Sigmoid colon (tissue), 3 donors: ENCODE measurements at regions not wholly inside any gene's neighbourhood (a gene's known extent, or its start where the extent isn't known, plus 50 kb on each side); places are given as distances from the start of the nearest gene placed in this dataset.

Source experiments
- CTCF ChIP-seq, 4 experiments: fragments of 450-650 bp in 3 of 4; fragments of 200-600 bp in 1 of 4; IDR thresholded peaks; one replicate each; pipeline ENCODE4 v1.5.1; 2016 to 2019; ENCODE audit warnings: antibody characterized with exemption in 4 of 4, mild to moderate bottlenecking in 3 of 4, moderate library complexity in 2 of 4
- POLR2A ChIP-seq, 2 donors: fragments of 450-650 bp; IDR thresholded peaks; one replicate each; pipeline ENCODE4 v1.6.1; 2016; ENCODE audit warnings: antibody characterized with exemption in 2 of 2, mild to moderate bottlenecking in 2 of 2, moderate library complexity in 2 of 2

- no peak for TF ChIP-seq CTCF (IDR thresholded peaks at IDR 0.05)
- TF ChIP-seq POLR2A (IDR thresholded peaks at IDR 0.05) = no peak
Observed at GRCh38 chr2:67286981-67287759, 110.0 kb upstream of the ETAA1 start.
